GM19025 (cell line): ENCODE measurements at regions not wholly inside any gene's neighbourhood (a gene's known extent, or its start where the extent isn't known, plus 50 kb on each side); places are given as distances from the start of the nearest gene placed in this dataset.
"Not testable (repeated sequence)": the region's sequence is repeated elsewhere in the genome, so short reads cannot be mapped to it uniquely, and the experiment has no call there.

Experiments used
- ATAC-seq: cut with Tn5 transposase; IDR thresholded peaks from one replicate; pipeline ENCODE4 v1.9.1; 2021; ENCODE audit warnings: mild to moderate bottlenecking, low read depth, moderate library complexity; ENCODE audit not compliant: unreplicated experiment

DNA sequence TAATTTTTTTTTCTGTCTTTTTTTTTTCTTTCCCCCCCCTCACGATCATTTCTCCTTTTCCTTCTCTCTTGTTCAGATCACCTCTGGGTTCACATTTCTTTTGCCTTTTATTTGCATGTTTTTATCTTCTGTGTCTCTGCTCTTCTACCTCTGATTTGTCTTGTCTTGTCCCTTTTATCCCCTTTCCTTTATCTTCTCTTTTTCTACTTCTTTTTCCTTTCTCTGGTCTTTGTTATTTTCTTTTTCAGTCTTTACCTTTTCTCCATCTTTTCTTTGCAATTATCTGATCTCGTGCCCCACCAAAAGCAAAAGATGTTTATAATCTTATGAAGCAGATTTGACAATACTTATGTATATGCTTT is 77.8 kb upstream of the RAP1B start:
- no peak for ATAC-seq

- no peak for ATAC-seq
Observed at GRCh38 chr12:68534108-68534507, 76.6 kb upstream of the RAP1B start.

GRCh38 chr12:68536885-68537485 is 73.7 kb upstream of the RAP1B start:
- no peak for ATAC-seq

DNA sequence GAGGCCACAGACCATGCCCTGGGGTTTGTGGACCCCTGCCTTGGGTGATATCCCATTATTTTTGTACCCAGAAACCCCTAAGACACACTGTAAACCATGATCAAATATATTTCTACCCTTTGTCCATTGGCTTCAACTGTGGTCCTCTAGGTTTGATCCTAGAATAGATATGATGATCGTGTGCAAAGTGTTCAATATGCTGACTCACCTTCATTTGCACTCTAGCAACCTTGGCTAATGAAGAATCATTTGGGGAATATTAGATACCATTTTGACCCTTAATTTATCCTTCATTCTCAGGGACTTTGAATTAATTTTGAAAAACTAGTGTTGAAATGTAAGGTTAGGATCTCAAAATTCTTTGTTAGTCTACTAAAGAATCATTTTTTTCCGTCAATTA is 73.1 kb upstream of the RAP1B start:
- ATAC-seq = no peak

DNA sequence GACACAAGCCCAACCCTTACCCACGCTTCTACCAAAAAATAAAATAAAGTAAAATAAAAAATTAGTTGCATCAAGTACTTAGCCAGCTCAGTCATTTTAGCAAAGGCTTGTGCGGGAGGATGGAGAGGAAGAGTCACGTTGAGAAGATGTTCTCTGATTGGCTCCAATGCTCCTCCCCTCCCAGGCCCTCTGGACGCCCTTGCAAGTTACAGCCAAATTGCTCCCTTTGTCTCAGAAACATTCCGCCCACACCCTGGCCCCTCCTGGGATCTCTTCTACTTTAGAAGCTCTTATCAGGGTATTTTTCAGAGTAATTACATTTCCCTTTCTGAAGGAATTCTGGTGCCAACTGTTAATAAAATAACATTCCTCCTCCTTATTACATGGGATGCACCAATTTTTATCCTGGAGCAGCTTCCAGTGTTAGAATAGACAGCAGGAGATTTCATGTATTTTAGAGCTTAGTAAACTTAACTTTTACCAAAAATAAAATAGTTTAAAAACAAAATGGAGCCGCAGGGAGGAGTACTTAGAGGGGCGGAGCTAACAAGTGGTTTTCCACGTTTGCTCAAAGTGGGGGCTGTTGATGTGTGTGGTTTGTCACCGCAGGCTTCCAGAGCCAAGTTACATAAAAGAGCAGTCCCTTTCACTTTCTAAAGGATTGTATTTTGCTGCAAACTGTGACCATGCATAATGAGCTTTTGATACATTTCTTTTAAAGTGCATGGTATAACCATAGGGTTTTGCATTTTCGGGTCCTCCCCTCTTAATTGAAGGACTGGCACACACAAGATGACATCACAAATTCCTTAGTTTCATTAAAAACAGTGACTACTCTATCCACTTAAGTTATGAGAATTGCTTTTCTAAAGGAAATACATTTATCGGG is 71.7 kb upstream of the RAP1B start:
- no peak for ATAC-seq

GRCh38 chr12:68539615-68539952 is 71.1 kb upstream of the RAP1B start:
- no peak for ATAC-seq

DNA sequence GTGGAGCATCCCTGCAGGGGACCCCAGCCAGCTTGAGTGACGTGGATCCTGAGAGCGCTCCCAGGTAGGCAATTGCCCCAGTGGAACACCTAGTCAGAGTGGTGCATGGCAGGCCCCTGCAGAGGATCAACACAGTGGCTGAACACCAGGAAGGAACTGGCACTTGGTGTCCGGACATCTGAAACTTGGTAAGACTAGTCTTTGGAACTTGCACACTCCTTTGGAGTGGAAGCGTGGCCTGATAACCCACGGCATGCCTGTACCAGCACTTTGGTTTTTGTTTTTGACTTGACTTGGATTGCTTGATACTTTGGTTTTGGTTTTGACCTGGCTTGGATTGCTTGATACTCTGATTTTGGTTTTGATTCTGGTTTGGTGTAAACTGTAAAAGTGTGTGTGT is 69.9 kb upstream of the RAP1B start:
- not testable (repeated sequence) for ATAC-seq

GRCh38 chr12:68547318-68547717 is 63.4 kb upstream of the RAP1B start:
- ATAC-seq = not testable (repeated sequence)

DNA sequence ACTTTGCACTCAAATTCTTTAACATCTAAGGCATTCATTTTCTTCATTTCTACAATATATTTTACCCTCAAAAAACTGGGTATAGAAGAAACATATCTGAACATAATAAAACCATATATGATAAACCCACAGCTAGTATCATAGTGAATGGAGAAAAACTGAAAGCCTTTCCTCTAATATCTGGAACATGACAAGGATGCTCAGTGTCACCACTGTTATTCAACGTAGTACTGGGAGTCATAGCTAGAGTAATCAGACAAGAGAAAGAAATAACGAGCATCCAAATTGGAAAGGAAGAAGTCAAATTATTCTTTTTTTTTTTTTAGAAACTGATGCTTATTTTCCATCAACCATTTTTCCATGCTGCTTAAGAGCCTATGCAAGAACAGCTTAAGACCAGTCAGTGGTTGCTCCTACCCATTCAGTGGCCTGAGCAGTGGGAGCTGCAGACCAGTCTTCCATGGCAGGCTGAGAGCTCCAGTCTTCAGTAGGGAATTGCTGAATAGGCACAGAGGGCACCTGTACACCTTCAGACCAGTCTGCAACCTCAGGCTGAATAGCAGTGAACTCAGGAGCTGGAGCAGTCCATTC is 58.0 kb upstream of the RAP1B start:
- ATAC-seq = not testable (repeated sequence)

- no peak for ATAC-seq
Observed at GRCh38 chr12:68557011-68557730, 53.5 kb upstream of the RAP1B start.

DNA sequence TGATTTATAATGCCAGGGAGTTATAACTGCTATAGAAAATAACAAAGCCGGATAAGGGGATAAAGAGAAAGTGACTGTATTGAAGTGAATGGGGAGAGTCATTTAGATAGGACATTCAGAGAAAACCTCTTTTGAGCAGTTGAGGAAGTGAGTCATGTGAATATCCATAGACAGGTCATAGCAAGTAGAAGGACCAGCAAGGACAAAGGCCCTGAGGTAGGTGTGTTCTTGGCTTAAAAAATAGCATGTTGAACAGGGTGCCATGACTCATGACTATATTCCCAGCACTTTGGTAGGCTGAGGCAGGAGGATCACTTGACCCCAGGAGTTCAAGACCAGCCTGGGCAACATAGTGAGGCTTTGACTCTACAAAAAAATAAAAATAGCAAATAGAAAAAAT is 51.5 kb upstream of the RAP1B start:
- no peak for ATAC-seq

DNA sequence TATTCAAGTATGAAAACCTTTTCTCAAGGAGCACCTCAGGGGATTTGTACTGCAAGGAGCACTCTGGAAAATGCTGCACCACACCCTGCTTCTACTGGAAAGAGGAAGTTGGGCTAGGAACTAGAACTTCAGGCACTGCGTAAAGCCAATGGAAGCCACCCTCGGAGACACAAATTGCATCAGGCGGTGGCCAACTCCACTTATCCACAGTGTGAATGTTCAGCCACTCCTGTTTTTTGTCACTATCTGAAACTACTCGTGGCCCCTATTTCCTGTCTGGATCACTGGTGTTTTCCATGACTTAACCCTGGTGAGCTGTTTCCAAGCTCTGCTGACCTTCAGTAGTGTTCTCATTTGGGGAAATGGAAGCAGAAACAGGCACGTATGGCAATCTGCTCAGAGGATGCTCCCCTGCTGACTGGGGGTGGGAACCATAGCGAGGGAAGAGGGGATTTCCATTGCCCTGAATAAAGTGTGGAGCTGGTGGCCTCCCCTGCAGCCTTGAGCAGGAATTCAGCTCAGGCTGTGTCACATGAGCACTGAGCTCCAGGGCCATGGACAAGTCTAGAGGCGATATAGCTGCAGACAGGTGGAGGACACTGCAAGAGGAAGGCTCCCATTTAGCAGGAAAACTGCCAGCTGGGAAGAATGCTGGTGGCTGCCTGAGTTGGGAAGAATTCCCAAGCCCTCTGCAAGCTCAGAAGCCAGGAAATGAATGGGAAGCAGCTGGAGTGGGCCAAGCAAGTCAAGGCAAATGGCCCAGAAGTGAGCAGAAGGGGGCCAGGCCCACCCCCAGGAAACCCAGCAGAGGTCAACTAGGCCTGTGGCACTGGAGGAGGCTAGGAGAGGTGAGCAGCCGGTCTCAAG is 50.5 kb upstream of the RAP1B start:
- ATAC-seq = no peak

DNA sequence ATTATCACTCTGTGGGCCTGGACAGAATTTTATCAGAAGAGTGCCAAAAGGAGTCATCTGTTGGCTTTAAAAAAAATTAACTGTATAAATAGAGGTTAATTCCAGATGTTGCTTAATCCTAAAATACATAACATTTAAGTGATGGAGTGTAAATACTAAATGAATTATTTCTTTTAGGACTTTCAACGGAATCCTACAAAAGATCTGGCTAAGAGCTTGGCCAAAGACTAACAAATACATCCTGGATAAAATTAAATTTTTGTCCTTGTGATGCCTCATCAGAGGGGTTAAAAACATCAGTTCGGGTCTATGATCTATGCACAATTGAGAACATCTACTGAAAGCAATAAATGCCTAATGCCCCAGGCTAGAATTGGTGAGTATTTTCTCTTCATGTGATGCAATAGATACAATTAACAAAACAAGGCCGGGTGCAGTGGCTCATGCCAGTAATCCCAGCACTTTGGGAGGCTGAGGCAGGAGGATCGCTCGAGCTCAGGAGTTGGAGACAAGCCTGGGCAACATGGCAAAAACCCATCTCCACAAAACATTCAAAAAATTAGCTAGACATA is 49.8 kb upstream of the RAP1B start:
- no peak for ATAC-seq
